Panc1 (cell line): ENCODE measurements at regions not wholly inside any gene's neighbourhood (a gene's known extent, or its start where the extent isn't known, plus 50 kb on each side); places are given as distances from the start of the nearest gene placed in this dataset.

ENCODE experiments used
- POLR2AphosphoS5 ChIP-seq: IDR thresholded peaks from 2 replicates; pipeline ENCODE4 v1.6.1; 2012; ENCODE audit warnings: mild to moderate bottlenecking, low read depth, low read length, moderate library complexity
- TCF7L2 ChIP-seq: IDR thresholded peaks from 2 replicates; pipeline ENCODE4 v1.6.1; 2011; ENCODE audit warnings: mild to moderate bottlenecking, low read depth, low read length, inconsistent platforms
- TF ChIP-seq, protein P1 (sequence below): fragments of 450-650 bp; IDR thresholded peaks from 2 replicates; pipeline ENCODE4 v1.5.1; 2017; ENCODE audit warnings: mild to moderate bottlenecking

DNA sequence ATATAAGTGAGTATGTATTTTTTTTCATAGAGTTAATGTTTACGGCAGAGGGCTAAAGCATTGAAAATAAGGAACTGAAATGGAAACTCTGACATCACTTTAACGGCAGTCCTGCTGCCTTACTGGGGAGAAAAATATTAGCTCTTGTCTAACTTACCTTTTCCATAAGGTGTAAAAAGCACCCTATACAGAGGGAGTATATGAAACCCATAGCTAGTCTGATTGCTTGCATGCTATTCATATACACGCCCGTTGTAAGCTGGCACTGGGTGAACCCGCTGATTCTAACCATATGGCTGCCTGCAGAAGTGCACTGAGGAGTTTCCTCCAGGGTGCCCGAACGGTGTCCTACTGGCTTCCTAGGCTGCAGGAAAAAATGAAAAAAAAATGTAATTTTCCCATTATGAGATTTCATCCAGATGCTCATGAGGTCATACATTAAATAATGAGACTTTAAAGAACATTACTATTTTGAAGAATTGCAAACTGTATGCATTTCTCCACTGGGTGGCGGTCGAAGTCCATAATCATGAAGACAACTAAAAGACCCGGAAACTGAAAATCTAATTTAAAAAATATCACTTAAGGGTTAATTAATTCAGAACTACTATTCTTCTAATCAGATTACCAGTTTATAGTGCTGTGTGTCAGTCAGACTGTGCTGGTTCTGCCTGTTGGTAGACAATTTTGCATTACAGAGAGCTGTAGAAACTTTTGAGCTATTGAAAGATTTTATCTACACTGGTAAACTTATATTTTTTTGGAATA, 144.7 kb downstream of the ALX1 start:
- TF ChIP-seq, protein P1, sequence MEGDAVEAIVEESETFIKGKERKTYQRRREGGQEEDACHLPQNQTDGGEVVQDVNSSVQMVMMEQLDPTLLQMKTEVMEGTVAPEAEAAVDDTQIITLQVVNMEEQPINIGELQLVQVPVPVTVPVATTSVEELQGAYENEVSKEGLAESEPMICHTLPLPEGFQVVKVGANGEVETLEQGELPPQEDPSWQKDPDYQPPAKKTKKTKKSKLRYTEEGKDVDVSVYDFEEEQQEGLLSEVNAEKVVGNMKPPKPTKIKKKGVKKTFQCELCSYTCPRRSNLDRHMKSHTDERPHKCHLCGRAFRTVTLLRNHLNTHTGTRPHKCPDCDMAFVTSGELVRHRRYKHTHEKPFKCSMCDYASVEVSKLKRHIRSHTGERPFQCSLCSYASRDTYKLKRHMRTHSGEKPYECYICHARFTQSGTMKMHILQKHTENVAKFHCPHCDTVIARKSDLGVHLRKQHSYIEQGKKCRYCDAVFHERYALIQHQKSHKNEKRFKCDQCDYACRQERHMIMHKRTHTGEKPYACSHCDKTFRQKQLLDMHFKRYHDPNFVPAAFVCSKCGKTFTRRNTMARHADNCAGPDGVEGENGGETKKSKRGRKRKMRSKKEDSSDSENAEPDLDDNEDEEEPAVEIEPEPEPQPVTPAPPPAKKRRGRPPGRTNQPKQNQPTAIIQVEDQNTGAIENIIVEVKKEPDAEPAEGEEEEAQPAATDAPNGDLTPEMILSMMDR = peak; percentile 72
- TF ChIP-seq POLR2AphosphoS5 (no peak), TCF7L2 (no peak)
